ENCODE measurements at regions not wholly inside any gene's neighbourhood (a gene's known extent, or its start where the extent isn't known, plus 50 kb on each side); places are given as distances from the start of the nearest gene placed in this dataset.

DNA sequence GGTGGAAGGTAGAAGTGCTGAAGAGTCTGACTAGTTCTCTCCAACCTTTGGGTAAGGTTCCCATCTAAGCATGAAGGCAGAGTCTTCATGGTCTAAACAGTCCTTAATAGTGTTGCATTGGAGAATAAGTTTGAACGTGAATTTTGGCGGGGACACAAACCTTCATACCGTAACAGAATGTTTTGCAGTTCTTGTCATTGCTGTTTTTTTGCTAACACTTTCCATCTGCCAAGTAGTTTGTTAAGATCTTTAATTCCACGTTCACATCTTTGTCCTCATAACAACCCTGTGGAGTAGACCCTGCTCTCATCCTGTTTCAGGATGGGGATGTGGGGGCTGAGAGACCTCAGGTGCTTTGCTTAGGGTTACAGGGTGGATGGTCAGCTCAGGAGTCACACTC lies 936.9 kb upstream of the EEF2KMT start:
- CTCF ChIA-PET: no interaction called here
- H3K9me3 Mint-ChIP-seq (ENCODE audit: low read depth, unreplicated experiment): peaks cover 2% of the 10 kb centered on the region
- no peaks in the 10 kb centered on the region for H3K36me3 Mint-ChIP-seq (ENCODE audit: insufficient read depth, unreplicated experiment)
- TF ChIP-seq, protein P1, sequence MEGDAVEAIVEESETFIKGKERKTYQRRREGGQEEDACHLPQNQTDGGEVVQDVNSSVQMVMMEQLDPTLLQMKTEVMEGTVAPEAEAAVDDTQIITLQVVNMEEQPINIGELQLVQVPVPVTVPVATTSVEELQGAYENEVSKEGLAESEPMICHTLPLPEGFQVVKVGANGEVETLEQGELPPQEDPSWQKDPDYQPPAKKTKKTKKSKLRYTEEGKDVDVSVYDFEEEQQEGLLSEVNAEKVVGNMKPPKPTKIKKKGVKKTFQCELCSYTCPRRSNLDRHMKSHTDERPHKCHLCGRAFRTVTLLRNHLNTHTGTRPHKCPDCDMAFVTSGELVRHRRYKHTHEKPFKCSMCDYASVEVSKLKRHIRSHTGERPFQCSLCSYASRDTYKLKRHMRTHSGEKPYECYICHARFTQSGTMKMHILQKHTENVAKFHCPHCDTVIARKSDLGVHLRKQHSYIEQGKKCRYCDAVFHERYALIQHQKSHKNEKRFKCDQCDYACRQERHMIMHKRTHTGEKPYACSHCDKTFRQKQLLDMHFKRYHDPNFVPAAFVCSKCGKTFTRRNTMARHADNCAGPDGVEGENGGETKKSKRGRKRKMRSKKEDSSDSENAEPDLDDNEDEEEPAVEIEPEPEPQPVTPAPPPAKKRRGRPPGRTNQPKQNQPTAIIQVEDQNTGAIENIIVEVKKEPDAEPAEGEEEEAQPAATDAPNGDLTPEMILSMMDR (IDR thresholded peaks at IDR 0.05; ENCODE audit: unreplicated experiment): no peak
- no peak for DNase-seq
- no peak overlapping the region for H3K27ac Mint-ChIP-seq (ENCODE audit: unreplicated experiment)
- intact Hi-C loops (cut with micrococcal nuclease; ENCODE audit: unreplicated experiment): no loop called here
- BruUV-seq (replicated peaks): no TSS peak
- H3K4me3 Mint-ChIP-seq (ENCODE audit: low read depth, unreplicated experiment): no peak overlapping the region
- no peaks in the 10 kb centered on the region for H3K4me1 Mint-ChIP-seq (ENCODE audit: low read depth, unreplicated experiment)
- peaks cover 26% of the 10 kb centered on the region for H3K27me3 Mint-ChIP-seq (ENCODE audit: unreplicated experiment)

DNA sequence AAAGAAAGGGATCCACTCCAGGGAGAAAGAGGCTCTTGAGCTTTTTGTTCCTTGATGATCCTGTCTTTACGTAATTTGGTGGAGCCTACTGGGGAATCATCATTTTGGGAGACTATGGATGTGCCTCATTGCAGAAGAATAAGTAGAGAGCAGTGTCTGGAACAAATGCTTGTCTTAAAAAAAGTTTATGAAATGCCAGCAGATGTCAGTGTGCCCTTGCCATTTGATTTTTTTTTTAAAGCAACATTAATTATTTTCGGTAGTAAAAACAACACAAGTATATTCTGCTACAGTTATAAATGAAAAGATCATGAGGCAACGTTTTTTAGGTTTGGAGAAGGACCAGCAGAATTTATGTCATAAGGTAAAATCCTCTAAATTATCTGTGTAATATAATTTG lies 934.8 kb upstream of the EEF2KMT start:
- DNase-seq: no peak
- Mint-ChIP-seq H3K27me3 (ENCODE audit: unreplicated experiment) (peaks cover 43% of the 10 kb centered on the region), H3K36me3 (ENCODE audit: insufficient read depth, unreplicated experiment) (no peaks in the 10 kb centered on the region), H3K9me3 (ENCODE audit: low read depth, unreplicated experiment) (peaks cover 2% of the 10 kb centered on the region), H3K27ac (ENCODE audit: unreplicated experiment) (no peak overlapping the region), H3K4me3 (ENCODE audit: low read depth, unreplicated experiment) (no peak overlapping the region), H3K4me1 (ENCODE audit: low read depth, unreplicated experiment) (no peaks in the 10 kb centered on the region)
- CTCF ChIA-PET: no interaction called here
- BruUV-seq (replicated peaks): no TSS peak
- TF ChIP-seq, protein P1 (IDR thresholded peaks at IDR 0.05; ENCODE audit: unreplicated experiment): no peak
- intact Hi-C loops (cut with micrococcal nuclease; ENCODE audit: unreplicated experiment): no loop called here

DNA sequence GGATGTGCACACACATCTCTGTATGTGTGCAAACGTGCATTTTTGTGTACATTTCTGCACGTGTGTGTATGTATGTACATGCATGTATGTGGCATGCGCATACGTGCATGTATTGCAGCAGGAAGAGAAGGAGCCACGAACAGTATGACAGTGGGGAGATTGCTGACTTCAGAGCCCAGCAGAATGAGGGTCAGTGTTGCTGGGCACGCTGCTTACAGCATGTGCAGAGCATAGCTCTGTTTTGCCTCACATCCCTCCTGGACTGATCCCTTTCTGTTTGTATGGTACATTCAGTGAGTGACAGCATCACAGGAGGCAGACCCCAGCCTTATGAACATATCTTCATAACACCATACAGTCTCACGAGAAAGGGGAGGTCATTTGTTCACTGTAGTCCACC lies 934.0 kb upstream of the EEF2KMT start:
- H3K36me3 Mint-ChIP-seq (ENCODE audit: insufficient read depth, unreplicated experiment): no peaks in the 10 kb centered on the region
- CTCF ChIA-PET: no interaction called here
- no peaks in the 10 kb centered on the region for H3K4me1 Mint-ChIP-seq (ENCODE audit: low read depth, unreplicated experiment)
- DNase-seq: no peak
- no peak overlapping the region for H3K27ac Mint-ChIP-seq (ENCODE audit: unreplicated experiment)
- intact Hi-C loops (cut with micrococcal nuclease; ENCODE audit: unreplicated experiment): no loop called here
- peaks cover 2% of the 10 kb centered on the region for H3K9me3 Mint-ChIP-seq (ENCODE audit: low read depth, unreplicated experiment)
- no peak overlapping the region for H3K4me3 Mint-ChIP-seq (ENCODE audit: low read depth, unreplicated experiment)
- TF ChIP-seq, protein P1 (IDR thresholded peaks at IDR 0.05; ENCODE audit: unreplicated experiment): no peak
- H3K27me3 Mint-ChIP-seq (ENCODE audit: unreplicated experiment): peaks cover 52% of the 10 kb centered on the region
- no TSS peak for BruUV-seq (replicated peaks)

DNA sequence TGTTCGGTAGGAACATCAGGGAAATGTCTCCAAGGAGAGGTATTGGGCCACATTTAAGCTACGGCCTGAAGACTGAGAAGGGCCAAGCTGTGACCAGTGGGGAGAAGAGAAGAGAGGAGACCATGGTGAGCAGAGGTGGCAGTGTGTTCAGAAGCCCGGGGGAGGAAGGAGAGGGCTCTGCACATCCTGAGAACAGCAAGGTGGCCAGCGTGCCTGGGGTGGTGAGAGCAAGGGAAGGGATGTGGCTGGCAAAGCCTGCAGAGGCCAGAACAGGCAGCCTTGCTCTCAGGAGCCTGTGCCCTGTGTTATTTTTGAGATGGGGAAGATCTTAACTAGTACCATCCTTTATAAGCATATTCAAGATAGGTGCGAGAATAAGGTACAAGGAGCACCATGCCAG lies 933.5 kb upstream of the EEF2KMT start:
- Mint-ChIP-seq H3K9me3 (ENCODE audit: low read depth, unreplicated experiment) (peaks cover 2% of the 10 kb centered on the region), H3K27me3 (ENCODE audit: unreplicated experiment) (peaks cover 52% of the 10 kb centered on the region), H3K27ac (ENCODE audit: unreplicated experiment) (no peak overlapping the region), H3K4me3 (ENCODE audit: low read depth, unreplicated experiment) (no peak overlapping the region), H3K36me3 (ENCODE audit: insufficient read depth, unreplicated experiment) (no peaks in the 10 kb centered on the region), H3K4me1 (ENCODE audit: low read depth, unreplicated experiment) (no peaks in the 10 kb centered on the region)
- no peak for DNase-seq
- TF ChIP-seq, protein P1 (IDR thresholded peaks at IDR 0.05; ENCODE audit: unreplicated experiment): no peak
- intact Hi-C loops (cut with micrococcal nuclease; ENCODE audit: unreplicated experiment): no loop called here
- no TSS peak for BruUV-seq (replicated peaks)
- CTCF ChIA-PET: no interaction called here

DNA sequence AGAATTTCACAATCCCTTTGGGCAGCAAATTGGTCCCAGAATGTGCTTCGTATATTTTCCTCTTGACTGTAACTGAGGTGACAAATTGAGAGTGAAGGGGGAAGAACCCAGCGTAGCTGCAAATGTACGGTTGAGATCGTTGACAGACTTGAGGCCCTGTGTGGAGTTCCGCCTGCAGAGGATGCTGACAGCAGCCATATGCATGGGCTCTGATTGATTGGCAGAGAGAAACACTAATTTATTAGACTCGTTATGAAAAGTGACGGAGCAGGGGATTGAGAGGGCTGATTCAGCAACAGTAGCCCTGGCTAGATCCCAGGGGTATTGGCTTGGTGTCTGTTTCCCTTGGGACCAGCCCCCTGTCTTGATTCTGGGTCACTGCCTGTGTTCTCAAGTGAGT lies 930.1 kb upstream of the EEF2KMT start:
- no peaks in the 10 kb centered on the region for H3K4me1 Mint-ChIP-seq (ENCODE audit: low read depth, unreplicated experiment)
- no peak overlapping the region for H3K27ac Mint-ChIP-seq (ENCODE audit: unreplicated experiment)
- intact Hi-C loops (cut with micrococcal nuclease; ENCODE audit: unreplicated experiment): no loop called here
- H3K9me3 Mint-ChIP-seq (ENCODE audit: low read depth, unreplicated experiment): no peaks in the 10 kb centered on the region
- no TSS peak for BruUV-seq (replicated peaks)
- TF ChIP-seq, protein P1 (IDR thresholded peaks at IDR 0.05; ENCODE audit: unreplicated experiment): no peak
- H3K36me3 Mint-ChIP-seq (ENCODE audit: insufficient read depth, unreplicated experiment): no peaks in the 10 kb centered on the region
- CTCF ChIA-PET: no interaction called here
- H3K4me3 Mint-ChIP-seq (ENCODE audit: low read depth, unreplicated experiment): no peak overlapping the region
- no peak for DNase-seq
- peaks cover 68% of the 10 kb centered on the region for H3K27me3 Mint-ChIP-seq (ENCODE audit: unreplicated experiment)

Data from Calu3 (cell line).